Tibial nerve (tissue), 4 donors: ENCODE measurements at regions not wholly inside any gene's neighbourhood (a gene's known extent, or its start where the extent isn't known, plus 50 kb on each side); places are given as distances from the start of the nearest gene placed in this dataset.

ENCODE experiments used
- DNase-seq, 2 donors: peaks; one replicate each; pipeline ENCODE4 v3.0.0-alpha.2; 2019; ENCODE audit warnings: low spot score in 2 of 2
- H3K27ac ChIP-seq, 4 donors: fragments of 200-600 bp; sonication (generic) in 3 of 4; one replicate each; pipeline ENCODE4 v1.5.1; 2017 to 2019; ENCODE audit warnings: mild to moderate bottlenecking in 1 of 4
- H3K27me3 ChIP-seq, 2 donors: fragments of 200-600 bp; sonication (generic) in 1 of 2; one replicate each; pipeline versions ENCODE4 v1.5.1 to v1.6.0; 2017 to 2019
- H3K36me3 ChIP-seq, 3 donors: fragments of 200-600 bp; sonication (generic); one replicate each; pipeline ENCODE4 v1.5.1; 2018 to 2019
- H3K4me1 ChIP-seq, 4 donors: fragments of 200-600 bp; sonication (generic) in 3 of 4; one replicate each; pipeline ENCODE4 v1.5.1; 2017 to 2019
- H3K4me3 ChIP-seq, 4 donors: fragments of 200-600 bp; sonication (generic) in 3 of 4; one replicate each; pipeline ENCODE4 v1.5.1; 2017 to 2019; ENCODE audit warnings: mild to moderate bottlenecking in 1 of 4, moderate library complexity in 1 of 4
- H3K9me3 ChIP-seq, 4 donors: fragments of 200-600 bp; sonication (generic) in 3 of 4; one replicate each; pipeline ENCODE4 v1.5.1; 2017 to 2019
- CTCF ChIP-seq, 5 experiments: fragments of 200-600 bp in 3 of 5; fragments of 450-650 bp in 2 of 5; sonication (generic) in 3 of 5; IDR thresholded peaks; one replicate each; pipeline ENCODE4 v1.5.1; 2016 to 2019; ENCODE audit warnings: antibody characterized with exemption in 5 of 5, mild to moderate bottlenecking in 3 of 5, moderate library complexity in 2 of 5
- EP300 ChIP-seq, 2 donors: sonication (generic); formaldehyde crosslinking; IDR thresholded peaks; one replicate each; pipeline ENCODE4 v1.6.1; 2017; ENCODE audit warnings: antibody characterized with exemption in 2 of 2, mild to moderate bottlenecking in 1 of 2
- POLR2A ChIP-seq, 2 donors: fragments of 450-650 bp; IDR thresholded peaks; one replicate each; pipeline ENCODE4 v1.6.1; 2017; ENCODE audit warnings: antibody characterized with exemption in 2 of 2, mild to moderate bottlenecking in 2 of 2, moderate library complexity in 2 of 2
- WGBS, 2 donors: methylation state at CpG; one replicate each; pipeline ENCODE4 v1.1.5; 2018; 5-methylcytosine and 5-hydroxymethylcytosine counted together

DNA sequence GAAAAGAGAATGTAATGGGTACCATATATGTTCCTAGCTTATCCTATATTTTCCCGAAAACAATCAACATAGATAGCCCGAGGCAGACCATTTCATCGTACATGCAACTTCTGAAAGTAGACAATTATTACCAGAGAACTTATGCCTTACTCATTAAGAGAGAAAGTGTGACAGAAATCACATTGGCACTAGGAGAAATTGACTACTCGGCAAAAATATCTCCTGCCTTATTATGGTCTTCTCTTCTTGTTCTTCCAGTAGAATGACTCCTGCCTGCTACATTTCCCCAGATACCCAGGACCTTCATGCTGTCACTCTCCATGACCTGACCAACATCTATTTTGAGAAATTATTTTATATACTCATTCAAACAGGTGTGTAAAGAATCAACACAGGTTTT, 1015.7 kb downstream of the TUSC7 start:
- H3K27me3 ChIP-seq: no peaks in the 10 kb centered on the region
- H3K4me3 ChIP-seq: no peak overlapping the region
- H3K27ac ChIP-seq: no peak overlapping the region
- no peaks in the 10 kb centered on the region for H3K36me3 ChIP-seq
- no peak for TF ChIP-seq EP300 (IDR thresholded peaks at IDR 0.05)
- no peak for TF ChIP-seq CTCF (IDR thresholded peaks at IDR 0.05)
- TF ChIP-seq POLR2A (IDR thresholded peaks at IDR 0.05): no peak
- DNase-seq: no peak
- no peaks in the 10 kb centered on the region for H3K4me1 ChIP-seq
- no peaks in the 10 kb centered on the region for H3K9me3 ChIP-seq
- 94 to 99% methylated on average over 4 of the region's 4 CpGs for WGBS, 2 donors

DNA sequence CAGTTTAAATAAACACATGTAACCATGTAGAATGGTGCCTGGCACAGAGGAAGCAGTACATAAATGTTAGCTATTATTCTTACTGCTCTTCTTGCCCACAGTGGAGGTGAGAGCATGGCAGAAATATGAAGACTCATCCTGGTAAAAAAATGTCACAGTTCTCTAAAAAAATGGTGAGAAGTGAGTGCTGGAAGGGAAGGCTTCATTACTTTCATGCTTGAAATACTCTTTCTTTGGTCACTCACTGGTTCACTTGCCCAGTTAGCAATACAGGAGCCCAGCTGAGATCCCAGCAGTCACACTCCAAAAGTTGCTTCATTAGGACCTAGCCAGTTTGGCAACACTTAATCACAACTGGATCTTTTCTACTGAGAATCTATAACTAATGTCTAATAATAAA, 1017.2 kb downstream of the TUSC7 start:
- no peaks in the 10 kb centered on the region for H3K27me3 ChIP-seq
- DNase-seq: no peak
- H3K9me3 ChIP-seq: no peaks in the 10 kb centered on the region
- H3K27ac ChIP-seq: no peak overlapping the region
- H3K4me1 ChIP-seq: no peaks in the 10 kb centered on the region
- no peak overlapping the region for H3K4me3 ChIP-seq
- no peaks in the 10 kb centered on the region for H3K36me3 ChIP-seq
- TF ChIP-seq EP300 (IDR thresholded peaks at IDR 0.05) (no peak), CTCF (IDR thresholded peaks at IDR 0.05) (no peak), POLR2A (IDR thresholded peaks at IDR 0.05) (no peak)

GRCh38 chr3:117728226-117728625, 1018.6 kb downstream of the TUSC7 start:
- H3K27me3 ChIP-seq: no peaks in the 10 kb centered on the region
- no peak for TF ChIP-seq EP300 (IDR thresholded peaks at IDR 0.05)
- no peak for TF ChIP-seq POLR2A (IDR thresholded peaks at IDR 0.05)
- no peak for TF ChIP-seq CTCF (IDR thresholded peaks at IDR 0.05)
- no peak for DNase-seq
- WGBS, 2 donors: 84 to 87% methylated on average over 1 of the region's 1 CpG
- H3K27ac ChIP-seq: no peak overlapping the region
- H3K36me3 ChIP-seq: no peaks in the 10 kb centered on the region
- no peaks in the 10 kb centered on the region for H3K9me3 ChIP-seq
- H3K4me1 ChIP-seq: no peaks in the 10 kb centered on the region
- no peak overlapping the region for H3K4me3 ChIP-seq

DNA sequence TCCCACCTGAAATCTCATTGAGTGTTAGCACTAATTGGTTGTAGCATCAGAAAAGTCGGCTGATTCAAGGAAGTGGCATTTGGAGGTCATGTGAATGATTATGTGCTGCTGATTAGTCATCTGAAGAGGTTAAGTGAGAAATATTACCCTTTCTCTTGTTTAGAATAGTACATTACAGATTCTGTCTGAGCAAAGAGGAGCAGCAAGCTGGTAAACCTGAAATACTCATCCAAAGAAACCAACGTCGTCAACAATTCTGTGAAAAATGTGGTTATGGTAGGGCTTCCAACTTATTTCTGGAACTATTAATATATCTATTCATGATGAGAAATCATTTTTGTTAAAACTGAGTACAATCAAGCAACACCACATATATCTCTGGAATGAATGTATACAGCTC, 1024.9 kb downstream of the TUSC7 start:
- no peak overlapping the region for H3K4me3 ChIP-seq
- H3K4me1 ChIP-seq: no peaks in the 10 kb centered on the region
- 88% methylated on average over 3 of the region's 3 CpGs for WGBS, 2 donors
- H3K27ac ChIP-seq: no peak overlapping the region
- H3K27me3 ChIP-seq: no peaks in the 10 kb centered on the region
- H3K9me3 ChIP-seq: no peaks in the 10 kb centered on the region
- H3K36me3 ChIP-seq: no peaks in the 10 kb centered on the region
- no peak for TF ChIP-seq POLR2A (IDR thresholded peaks at IDR 0.05)
- no peak for TF ChIP-seq EP300 (IDR thresholded peaks at IDR 0.05)
- no peak for TF ChIP-seq CTCF (IDR thresholded peaks at IDR 0.05)
- no peak for DNase-seq

DNA sequence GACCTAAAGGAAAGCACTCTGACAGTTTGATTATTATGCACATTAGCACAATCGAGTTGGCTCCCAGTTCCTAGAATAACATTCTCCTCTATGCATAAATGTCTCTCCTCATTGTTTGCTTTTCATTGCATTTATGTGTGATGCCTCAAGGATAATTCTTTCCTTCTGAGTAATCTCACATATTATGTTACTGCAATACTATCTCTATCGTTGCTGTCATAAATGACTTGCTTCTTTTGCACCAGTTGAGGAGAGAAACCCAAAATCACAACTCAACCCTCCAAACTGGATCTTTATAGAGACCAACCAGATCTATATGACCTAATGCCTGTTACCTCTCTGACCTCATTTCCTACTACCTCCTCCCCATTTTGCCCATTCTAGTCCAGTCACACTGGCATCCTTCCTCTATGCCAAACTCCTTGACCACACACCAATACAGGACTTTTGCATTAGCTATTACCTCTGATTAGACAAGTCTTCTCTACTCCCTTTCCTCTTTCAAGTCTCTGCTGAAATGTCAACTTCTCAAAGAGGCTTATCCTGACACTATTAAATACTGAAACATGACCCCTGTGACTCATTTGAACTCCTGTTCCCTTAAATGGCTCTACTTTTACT, 1026.0 kb downstream of the TUSC7 start:
- no peak for DNase-seq
- no peak for TF ChIP-seq EP300 (IDR thresholded peaks at IDR 0.05)
- no peak for TF ChIP-seq POLR2A (IDR thresholded peaks at IDR 0.05)
- no peak for TF ChIP-seq CTCF (IDR thresholded peaks at IDR 0.05)
- WGBS, 2 donors: 22 to 36% methylated on average over 2 of the region's 2 CpGs

More for the DNA sequence above, 1026.0 kb downstream of the TUSC7 start:
- Histone ChIP-seq H3K4me1 (no peaks in the 10 kb centered on the region), H3K9me3 (no peaks in the 10 kb centered on the region), H3K27me3 (no peaks in the 10 kb centered on the region), H3K4me3 (no peak overlapping the region), H3K36me3 (no peaks in the 10 kb centered on the region), H3K27ac (no peak overlapping the region)
